Calu3 (cell line): ENCODE measurements at regions not wholly inside any gene's neighbourhood (a gene's known extent, or its start where the extent isn't known, plus 50 kb on each side); places are given as distances from the start of the nearest gene placed in this dataset.

ENCODE experiments used
- BruUV-seq: library from RNA; stranded (reverse); fragments of 400-500 nt; replicated peaks from 2 replicates; lab custom pipeline; 2021; lab: Mats Ljungman, UMichigan
- CTCF ChIA-PET: fragments of 300-600 bp; sonication (Branson Sonifier 250); formaldehyde crosslinking; loops from one replicate; lab custom pipeline; 2022; ENCODE audit warnings: antibody characterized with exemption; lab: Charles Lee
- DNase-seq: peaks from one replicate; pipeline ENCODE4 v3.0.0; 2022
- H3K27ac Mint-ChIP-seq: one replicate; pipeline ENCODE4 v1.8.0; 2022; ENCODE audit warnings: mixed read lengths; ENCODE audit not compliant: unreplicated experiment
- H3K27me3 Mint-ChIP-seq: one replicate; pipeline ENCODE4 v1.8.0; 2022; ENCODE audit warnings: mixed read lengths; ENCODE audit not compliant: unreplicated experiment
- H3K36me3 Mint-ChIP-seq: one replicate; pipeline ENCODE4 v1.8.0; 2022; ENCODE audit warnings: mild to moderate bottlenecking, moderate library complexity, mixed read lengths; ENCODE audit not compliant: insufficient read depth, unreplicated experiment
- H3K4me1 Mint-ChIP-seq: one replicate; pipeline ENCODE4 v1.8.0; 2022; ENCODE audit warnings: mild to moderate bottlenecking, low read depth, mixed read lengths; ENCODE audit not compliant: unreplicated experiment
- H3K4me3 Mint-ChIP-seq: one replicate; pipeline ENCODE4 v1.8.0; 2022; ENCODE audit warnings: mild to moderate bottlenecking, low read depth, moderate library complexity, mixed read lengths; ENCODE audit not compliant: unreplicated experiment
- H3K9me3 Mint-ChIP-seq: one replicate; pipeline ENCODE4 v1.8.0; 2022; ENCODE audit warnings: low read depth, mixed read lengths; ENCODE audit not compliant: unreplicated experiment
- intact Hi-C: fragments of 100-400 bp; cut with micrococcal nuclease; formaldehyde crosslinking; loops from one replicate; pipeline ENCODE4 v1.10.0; 2022; ENCODE audit not compliant: unreplicated experiment
- TF ChIP-seq, protein P1 (sequence below): fragments of 200-600 bp; IDR thresholded peaks from one replicate; pipeline ENCODE4 v1.8.0; 2022; ENCODE audit warnings: antibody characterized with exemption; ENCODE audit not compliant: unreplicated experiment

- H3K27ac Mint-ChIP-seq: no peak overlapping the region
- intact Hi-C loops: no loop called here
- no peak for DNase-seq
- H3K27me3 Mint-ChIP-seq: no peaks in the 10 kb centered on the region
- peaks cover 29% of the 10 kb centered on the region for H3K9me3 Mint-ChIP-seq
- TF ChIP-seq, protein P1, sequence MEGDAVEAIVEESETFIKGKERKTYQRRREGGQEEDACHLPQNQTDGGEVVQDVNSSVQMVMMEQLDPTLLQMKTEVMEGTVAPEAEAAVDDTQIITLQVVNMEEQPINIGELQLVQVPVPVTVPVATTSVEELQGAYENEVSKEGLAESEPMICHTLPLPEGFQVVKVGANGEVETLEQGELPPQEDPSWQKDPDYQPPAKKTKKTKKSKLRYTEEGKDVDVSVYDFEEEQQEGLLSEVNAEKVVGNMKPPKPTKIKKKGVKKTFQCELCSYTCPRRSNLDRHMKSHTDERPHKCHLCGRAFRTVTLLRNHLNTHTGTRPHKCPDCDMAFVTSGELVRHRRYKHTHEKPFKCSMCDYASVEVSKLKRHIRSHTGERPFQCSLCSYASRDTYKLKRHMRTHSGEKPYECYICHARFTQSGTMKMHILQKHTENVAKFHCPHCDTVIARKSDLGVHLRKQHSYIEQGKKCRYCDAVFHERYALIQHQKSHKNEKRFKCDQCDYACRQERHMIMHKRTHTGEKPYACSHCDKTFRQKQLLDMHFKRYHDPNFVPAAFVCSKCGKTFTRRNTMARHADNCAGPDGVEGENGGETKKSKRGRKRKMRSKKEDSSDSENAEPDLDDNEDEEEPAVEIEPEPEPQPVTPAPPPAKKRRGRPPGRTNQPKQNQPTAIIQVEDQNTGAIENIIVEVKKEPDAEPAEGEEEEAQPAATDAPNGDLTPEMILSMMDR: no peak
- no peaks in the 10 kb centered on the region for H3K4me1 Mint-ChIP-seq
- no TSS peak for BruUV-seq
- H3K36me3 Mint-ChIP-seq: no peaks in the 10 kb centered on the region
- H3K4me3 Mint-ChIP-seq: no peak overlapping the region
- CTCF ChIA-PET: no interaction called here
Observed at GRCh38 chr16:13359835-13360234, 458.4 kb downstream of the SHISA9 start.

GRCh38 chr16:13372421-13372820, 471.0 kb downstream of the SHISA9 start:
- BruUV-seq: no TSS peak
- no peak for DNase-seq
- Mint-ChIP-seq H3K27ac (no peak overlapping the region), H3K4me1 (no peaks in the 10 kb centered on the region), H3K36me3 (no peaks in the 10 kb centered on the region), H3K27me3 (no peaks in the 10 kb centered on the region), H3K4me3 (no peak overlapping the region), H3K9me3 (peaks cover 15% of the 10 kb centered on the region)
- intact Hi-C loops: no loop called here
- CTCF ChIA-PET: no interaction called here
- TF ChIP-seq, protein P1: no peak

DNA sequence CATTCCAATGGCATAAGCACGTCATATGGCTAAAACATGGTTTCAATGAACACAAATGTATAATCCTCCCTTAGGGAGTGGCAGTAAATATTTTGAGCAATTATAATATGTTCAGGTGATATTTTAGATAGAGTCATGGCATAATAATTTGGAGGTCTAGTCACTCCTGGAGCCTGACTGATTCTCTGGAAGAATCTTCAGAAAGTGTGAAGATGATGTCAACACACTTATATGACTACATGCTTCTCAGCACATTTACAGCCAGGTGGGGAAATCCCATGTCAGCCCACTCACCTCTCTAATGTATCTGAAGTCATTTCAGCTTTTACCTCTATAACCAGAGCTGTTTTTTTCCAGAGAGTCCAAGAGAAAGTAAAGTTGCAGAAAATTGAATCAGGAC, 474.8 kb downstream of the SHISA9 start:
- no peak overlapping the region for H3K4me3 Mint-ChIP-seq
- intact Hi-C loops: no loop called here
- TF ChIP-seq, protein P1: no peak
- BruUV-seq: no TSS peak
- no peak for DNase-seq
- H3K27ac Mint-ChIP-seq: no peak overlapping the region
- H3K36me3 Mint-ChIP-seq: no peaks in the 10 kb centered on the region
- no peaks in the 10 kb centered on the region for H3K4me1 Mint-ChIP-seq
- CTCF ChIA-PET: no interaction called here
- H3K9me3 Mint-ChIP-seq: peaks cover 19% of the 10 kb centered on the region
- H3K27me3 Mint-ChIP-seq: no peaks in the 10 kb centered on the region

DNA sequence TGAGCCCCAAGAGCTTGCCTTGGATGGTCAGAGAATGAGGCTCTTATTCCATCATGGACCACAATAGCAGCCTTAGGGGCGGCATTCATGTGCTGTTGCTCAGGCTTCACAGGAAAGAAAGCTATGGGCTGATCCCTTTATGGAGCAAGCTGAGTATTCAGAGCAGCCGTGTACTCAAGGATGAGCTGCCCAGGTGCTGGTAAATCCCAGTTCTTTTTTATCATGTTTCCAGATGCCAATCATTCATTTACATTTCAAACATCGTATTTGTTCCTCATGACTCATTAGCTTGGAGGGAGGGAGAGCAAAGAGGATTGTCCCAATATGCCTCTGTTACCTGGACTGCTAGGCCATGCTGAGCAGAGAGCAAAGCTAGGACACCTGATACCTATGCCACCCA, 475.7 kb downstream of the SHISA9 start:
- Mint-ChIP-seq H3K36me3 (no peaks in the 10 kb centered on the region), H3K9me3 (peaks cover 14% of the 10 kb centered on the region), H3K27ac (no peak overlapping the region), H3K4me3 (no peak overlapping the region), H3K4me1 (no peaks in the 10 kb centered on the region), H3K27me3 (no peaks in the 10 kb centered on the region)
- no peak for DNase-seq
- intact Hi-C loops: no loop called here
- CTCF ChIA-PET: no interaction called here
- TF ChIP-seq, protein P1: no peak
- no TSS peak for BruUV-seq

DNA sequence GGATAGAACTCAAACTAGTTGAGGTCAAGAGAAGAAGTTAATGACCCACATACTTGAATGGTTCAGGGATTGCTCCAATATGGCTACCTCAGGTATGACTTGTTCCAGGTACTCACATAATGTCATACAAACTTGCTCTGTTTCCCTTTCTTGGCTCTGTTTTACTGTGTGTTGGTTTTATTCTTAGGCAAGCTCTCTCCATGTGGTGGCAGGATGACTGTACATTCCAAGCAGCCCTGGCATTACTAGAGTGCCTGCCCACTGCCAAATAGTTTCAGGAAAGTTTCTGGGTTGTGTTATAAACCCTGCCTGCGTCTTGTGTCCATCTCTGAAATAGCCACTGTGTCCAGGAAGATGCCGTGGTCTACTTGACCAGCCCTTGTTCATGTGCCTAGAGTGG, 476.8 kb downstream of the SHISA9 start:
- Mint-ChIP-seq H3K27me3 (no peaks in the 10 kb centered on the region), H3K27ac (no peak overlapping the region), H3K4me1 (no peaks in the 10 kb centered on the region), H3K9me3 (peaks cover 18% of the 10 kb centered on the region), H3K36me3 (no peaks in the 10 kb centered on the region), H3K4me3 (no peak overlapping the region)
- BruUV-seq: no TSS peak
- TF ChIP-seq, protein P1: no peak
- no peak for DNase-seq
- CTCF ChIA-PET: no interaction called here
- intact Hi-C loops: no loop called here
